Hepatocyte (in vitro differentiated cells): ENCODE measurements at regions not wholly inside any gene's neighbourhood (a gene's known extent, or its start where the extent isn't known, plus 50 kb on each side); places are given as distances from the start of the nearest gene placed in this dataset.

Source experiments
- DNase-seq: peaks from one replicate; pipeline ENCODE4 v3.0.0-alpha.2; 2016; ENCODE audit warnings: low spot score
- H2AFZ ChIP-seq: fragments of 200-600 bp; sonication (generic); 2 replicates; pipeline ENCODE4 v1.6.0; 2016; ENCODE audit warnings: antibody characterized with exemption, mild to moderate bottlenecking
- H3K27ac ChIP-seq: fragments of 200-600 bp; sonication (generic); 2 replicates; pipeline ENCODE4 v1.5.1; 2016; ENCODE audit warnings: mild to moderate bottlenecking
- H3K27me3 ChIP-seq: fragments of 200-600 bp; sonication (generic); 2 replicates; pipeline ENCODE4 v1.6.1; 2016
- H3K36me3 ChIP-seq: fragments of 200-600 bp; sonication (generic); replicated peaks from 2 replicates; pipeline ENCODE4 v1.5.1; 2016; ENCODE audit warnings: low read depth; ENCODE audit not compliant: insufficient read depth
- H3K4me1 ChIP-seq: fragments of 200-600 bp; sonication (generic); 2 replicates; pipeline ENCODE4 v1.5.1; 2016; ENCODE audit warnings: mild to moderate bottlenecking, moderate library complexity; ENCODE audit not compliant: insufficient read depth
- H3K4me2 ChIP-seq: fragments of 200-600 bp; sonication (generic); 2 replicates; pipeline ENCODE4 v1.6.0; 2016
- H3K4me3 ChIP-seq: fragments of 200-600 bp; sonication (generic); 2 replicates; pipeline ENCODE4 v1.5.1; 2016; ENCODE audit warnings: mild to moderate bottlenecking
- H3K79me2 ChIP-seq: fragments of 200-600 bp; sonication (generic); 2 replicates; pipeline ENCODE4 v1.6.0; 2017; ENCODE audit warnings: mild to moderate bottlenecking
- H3K9me2 ChIP-seq: fragments of 200-600 bp; sonication (generic); replicated peaks from 2 replicates; pipeline ENCODE4 v1.6.0; 2017; ENCODE audit warnings: mild to moderate bottlenecking; ENCODE audit not compliant: insufficient read depth
- H3K9me3 ChIP-seq: fragments of 200-600 bp; sonication (generic); 2 replicates; pipeline ENCODE4 v1.5.1; 2016; ENCODE audit warnings: low read depth, mild to moderate bottlenecking
- H4K20me1 ChIP-seq: fragments of 200-600 bp; sonication (generic); 2 replicates; pipeline ENCODE4 v1.6.0; 2016; ENCODE audit warnings: mild to moderate bottlenecking; ENCODE audit not compliant: insufficient read depth, poor library complexity, severe bottlenecking
- CTCF ChIP-seq: fragments of 200-600 bp; sonication (generic); IDR thresholded peaks from 2 replicates; pipeline ENCODE4 v1.5.1; 2016; ENCODE audit warnings: antibody characterized with exemption, mild to moderate bottlenecking; ENCODE audit not compliant: poor library complexity
- EZH2 ChIP-seq: fragments of 200-600 bp; sonication (generic); IDR thresholded peaks from 2 replicates; pipeline ENCODE4 v1.6.1; 2016; ENCODE audit warnings: antibody characterized with exemption, mild to moderate bottlenecking, borderline replicate concordance
- EZH2phosphoT487 ChIP-seq: fragments of 200-600 bp; sonication (generic); IDR thresholded peaks from one replicate; pipeline ENCODE4 v1.6.1; 2018; ENCODE audit warnings: antibody characterized with exemption, mild to moderate bottlenecking, low read depth, moderate library complexity; ENCODE audit not compliant: unreplicated experiment, severe bottlenecking
- WGBS: methylation state at CpG from one replicate; pipeline ENCODE4 v1.1.6; 2016; ENCODE audit warnings: low lambda C conversion rate; ENCODE audit errors: missing lambda C conversion rate; 5-methylcytosine and 5-hydroxymethylcytosine counted together

- DNase-seq = no peak
- H3K27me3 ChIP-seq = peaks cover 6% of the 10 kb centered on the region
- 78% methylated on average over 5 of the region's 5 CpGs for WGBS
- H4K20me1 ChIP-seq = no peaks in the 10 kb centered on the region
- H3K79me2 ChIP-seq = no peaks in the 10 kb centered on the region
- no peaks in the 10 kb centered on the region for H3K9me2 ChIP-seq
- H3K9me3 ChIP-seq = no peaks in the 10 kb centered on the region
- H3K36me3 ChIP-seq = no peaks in the 10 kb centered on the region
- no peak overlapping the region for H3K27ac ChIP-seq
- no peak overlapping the region for H3K4me3 ChIP-seq
- no peaks in the 10 kb centered on the region for H3K4me1 ChIP-seq
- no peak overlapping the region for H3K4me2 ChIP-seq
- TF ChIP-seq EZH2 (no peak), CTCF (no peak), EZH2phosphoT487 (no peak)
- H2AFZ ChIP-seq = no peak overlapping the region
Observed at GRCh38 chr10:130957423-130957822, 354.1 kb downstream of the TCERG1L start.

- Histone ChIP-seq H2AFZ (no peak overlapping the region), H3K27me3 (peaks cover 6% of the 10 kb centered on the region), H3K79me2 (no peaks in the 10 kb centered on the region), H4K20me1 (no peaks in the 10 kb centered on the region), H3K4me2 (no peak overlapping the region), H3K4me1 (no peaks in the 10 kb centered on the region), H3K4me3 (no peak overlapping the region), H3K27ac (no peak overlapping the region), H3K9me2 (no peaks in the 10 kb centered on the region), H3K9me3 (no peaks in the 10 kb centered on the region), H3K36me3 (no peaks in the 10 kb centered on the region)
- 86% methylated on average over 6 of the region's 6 CpGs for WGBS
- DNase-seq = no peak
- TF ChIP-seq EZH2phosphoT487 = no peak
- TF ChIP-seq EZH2 = no peak
- no peak for TF ChIP-seq CTCF
Observed at GRCh38 chr10:130958003-130958402, 353.5 kb downstream of the TCERG1L start.

- H3K79me2 ChIP-seq = no peaks in the 10 kb centered on the region
- no peak overlapping the region for H2AFZ ChIP-seq
- WGBS = 96% methylated on average over 16 of the region's 16 CpGs
- no peaks in the 10 kb centered on the region for H3K4me1 ChIP-seq
- H3K27ac ChIP-seq = no peak overlapping the region
- H4K20me1 ChIP-seq = no peaks in the 10 kb centered on the region
- H3K27me3 ChIP-seq = peaks cover 6% of the 10 kb centered on the region
- no peak overlapping the region for H3K4me3 ChIP-seq
- TF ChIP-seq EZH2phosphoT487 = no peak
- no peak for TF ChIP-seq CTCF
- TF ChIP-seq EZH2 = no peak
- no peaks in the 10 kb centered on the region for H3K36me3 ChIP-seq
- DNase-seq = no peak
- no peak overlapping the region for H3K4me2 ChIP-seq
- no peaks in the 10 kb centered on the region for H3K9me2 ChIP-seq
- no peaks in the 10 kb centered on the region for H3K9me3 ChIP-seq
Observed at GRCh38 chr10:130958981-130959751, 352.4 kb downstream of the TCERG1L start.
